HG03378 (cell line): ENCODE measurements at regions not wholly inside any gene's neighbourhood (a gene's known extent, or its start where the extent isn't known, plus 50 kb on each side); places are given as distances from the start of the nearest gene placed in this dataset.
"Not testable (repeated sequence)": the region's sequence is repeated elsewhere in the genome, so short reads cannot be mapped to it uniquely, and the experiment has no call there.

Experiments
- ATAC-seq: cut with Tn5 transposase; IDR thresholded peaks from one replicate; pipeline ENCODE4 v1.9.1; 2021; ENCODE audit warnings: mild to moderate bottlenecking, moderate library complexity; ENCODE audit not compliant: unreplicated experiment

GRCh38 chr5:66411701-66412100 is 184.5 kb upstream of the MAST4 start:
- ATAC-seq: no peak

GRCh38 chr5:66413931-66414330 is 182.3 kb upstream of the MAST4 start:
- no peak for ATAC-seq

GRCh38 chr5:66415208-66415607 is 181.0 kb upstream of the MAST4 start:
- ATAC-seq: no peak

GRCh38 chr5:66416698-66417097 is 179.5 kb upstream of the MAST4 start:
- ATAC-seq: no peak

- no peak for ATAC-seq
These were observed 178.4 kb upstream of the MAST4 start for GRCh38 chr5:66417781-66418180.

GRCh38 chr5:66423484-66423883 is 172.7 kb upstream of the MAST4 start:
- ATAC-seq: no peak

GRCh38 chr5:66425842-66426241 is 170.4 kb upstream of the MAST4 start:
- no peak for ATAC-seq

GRCh38 chr5:66426259-66427138 is 169.7 kb upstream of the MAST4 start:
- ATAC-seq: no peak

GRCh38 chr5:66427139-66427442 is 169.1 kb upstream of the MAST4 start:
- no peak for ATAC-seq

- no peak for ATAC-seq
These were observed 159.5 kb upstream of the MAST4 start for GRCh38 chr5:66436721-66437120.

GRCh38 chr5:66438087-66438486 is 158.1 kb upstream of the MAST4 start:
- no peak for ATAC-seq

GRCh38 chr5:66438696-66439095 is 157.5 kb upstream of the MAST4 start:
- ATAC-seq: no peak

GRCh38 chr5:66440202-66440680 is 156.0 kb upstream of the MAST4 start:
- ATAC-seq: peak; percentile 86

- ATAC-seq: no peak
These were observed 154.8 kb upstream of the MAST4 start for GRCh38 chr5:66441351-66441750.

GRCh38 chr5:66442951-66443445 is 153.2 kb upstream of the MAST4 start:
- ATAC-seq: no peak

- no peak for ATAC-seq
These were observed 152.6 kb upstream of the MAST4 start for GRCh38 chr5:66443462-66444130.

GRCh38 chr5:66448070-66448469 is 148.1 kb upstream of the MAST4 start:
- ATAC-seq: not testable (repeated sequence)

- no peak for ATAC-seq
These were observed 146.0 kb upstream of the MAST4 start for GRCh38 chr5:66450237-66450636.

GRCh38 chr5:66450988-66451387 is 145.2 kb upstream of the MAST4 start:
- ATAC-seq: no peak

- no peak for ATAC-seq
These were observed 144.1 kb upstream of the MAST4 start for GRCh38 chr5:66452109-66452508.

- no peak for ATAC-seq
These were observed 141.8 kb upstream of the MAST4 start for GRCh38 chr5:66454186-66455078.
